ENCODE measurements at regions not wholly inside any gene's neighbourhood (a gene's known extent, or its start where the extent isn't known, plus 50 kb on each side); places are given as distances from the start of the nearest gene placed in this dataset.

DNA sequence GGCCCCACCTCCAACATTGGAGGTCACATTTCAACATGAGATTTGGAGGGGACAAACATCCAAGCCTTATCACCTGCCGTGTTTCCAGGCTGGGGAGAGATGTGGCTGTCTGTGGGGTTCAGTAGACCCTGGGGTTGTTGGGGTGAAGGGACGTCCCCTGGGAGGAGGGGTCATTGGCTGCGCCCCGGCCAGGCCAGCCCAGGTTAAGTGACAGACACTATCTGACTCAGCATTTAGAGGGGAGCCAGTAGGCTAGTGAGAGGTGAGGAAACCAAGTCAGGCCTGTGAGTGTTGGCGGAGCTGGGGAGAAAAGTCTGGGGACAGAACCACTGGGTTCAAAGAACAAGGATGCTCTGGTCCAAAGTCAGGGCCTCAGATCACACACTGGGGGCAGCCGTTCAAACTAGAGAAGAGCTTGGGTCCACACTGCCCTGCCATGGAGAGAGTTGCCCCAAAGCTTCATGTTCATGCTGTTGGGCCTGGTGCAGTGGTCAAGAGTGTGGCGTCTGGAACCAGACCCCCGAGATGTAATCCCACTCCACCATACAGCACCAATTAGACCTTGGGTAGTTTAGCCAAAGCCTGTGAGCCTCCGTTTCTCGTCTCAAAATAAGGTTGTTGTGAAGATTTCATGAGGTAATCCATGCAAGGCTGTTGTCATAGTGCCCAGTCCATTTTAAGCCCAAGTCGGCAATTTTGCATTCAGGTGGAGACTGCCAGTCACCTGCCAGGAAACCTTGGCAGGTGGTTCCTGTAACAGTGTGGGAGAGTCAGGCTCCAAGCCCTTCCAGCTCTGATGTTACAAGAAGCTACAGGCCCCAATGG, 1289.6 kb downstream of the TBC1D22A start:
- Histone ChIP-seq H3F3A (ENCODE audit: control insufficient read depth, insufficient read depth) (no peaks in the 10 kb centered on the region), H3K79me2 (ENCODE audit: control insufficient read depth, low read length) (no peaks in the 10 kb centered on the region), H3K9me2 (replicated peaks; ENCODE audit: control insufficient read depth, low read length) (no peaks in the 10 kb centered on the region), H3K9me3 (ENCODE audit: control insufficient read depth, insufficient read depth, low read length) (no peaks in the 10 kb centered on the region), H3K4me3 (ENCODE audit: low read length) (no peak overlapping the region), H3K4me1 (ENCODE audit: control insufficient read depth, low read length) (no peaks in the 10 kb centered on the region), H3K36me3 (ENCODE audit: control insufficient read depth, low read length) (no peaks in the 10 kb centered on the region), H3K4me2 (ENCODE audit: low read length) (no peak overlapping the region), H3K27me3 (ENCODE audit: control insufficient read depth, low read length) (no peaks in the 10 kb centered on the region), H4K20me1 (ENCODE audit: control insufficient read depth, insufficient read depth, low read depth, low read length) (no peaks in the 10 kb centered on the region), H3K27ac (ENCODE audit: low read depth, low read length) (no peak overlapping the region)
- TF ChIP-seq CTCF (IDR thresholded peaks at IDR 0.05; ENCODE audit: low read depth, low read length, poor library complexity, severe bottlenecking) (no peak), EZH2phosphoT487 (IDR thresholded peaks at IDR 0.05; ENCODE audit: borderline replicate concordance, low read length) (no peak)

DNA sequence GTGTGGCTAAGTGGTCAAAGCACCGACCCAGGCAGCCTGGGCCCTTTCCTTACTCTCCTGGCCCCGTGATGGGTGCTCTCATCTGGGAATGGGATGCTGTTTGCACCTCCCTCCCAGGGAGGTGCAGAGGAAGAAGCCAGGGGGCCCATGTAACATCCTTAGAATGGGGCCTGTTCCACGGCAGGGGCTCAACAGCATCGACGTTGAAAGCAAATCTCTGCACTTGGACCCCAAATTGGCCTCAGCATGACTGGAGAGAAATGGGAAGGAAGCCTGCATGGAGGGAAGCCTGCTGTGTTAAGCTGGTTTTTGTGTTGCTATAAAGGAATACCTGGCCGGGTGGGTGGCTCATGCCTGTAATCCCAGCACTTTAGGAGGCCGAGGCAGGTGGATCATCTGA, 1288.4 kb downstream of the TBC1D22A start:
- Histone ChIP-seq H3K4me2 (ENCODE audit: low read length) (no peak overlapping the region), H3K27ac (ENCODE audit: low read depth, low read length) (no peak overlapping the region), H3F3A (ENCODE audit: control insufficient read depth, insufficient read depth) (no peaks in the 10 kb centered on the region), H3K36me3 (ENCODE audit: control insufficient read depth, low read length) (no peaks in the 10 kb centered on the region), H3K27me3 (ENCODE audit: control insufficient read depth, low read length) (no peaks in the 10 kb centered on the region), H3K79me2 (ENCODE audit: control insufficient read depth, low read length) (no peaks in the 10 kb centered on the region), H3K4me1 (ENCODE audit: control insufficient read depth, low read length) (no peaks in the 10 kb centered on the region), H3K9me2 (replicated peaks; ENCODE audit: control insufficient read depth, low read length) (no peaks in the 10 kb centered on the region), H3K4me3 (ENCODE audit: low read length) (no peak overlapping the region), H3K9me3 (ENCODE audit: control insufficient read depth, insufficient read depth, low read length) (no peaks in the 10 kb centered on the region), H4K20me1 (ENCODE audit: control insufficient read depth, insufficient read depth, low read depth, low read length) (no peaks in the 10 kb centered on the region)
- TF ChIP-seq EZH2phosphoT487 (IDR thresholded peaks at IDR 0.05; ENCODE audit: borderline replicate concordance, low read length) (no peak), CTCF (IDR thresholded peaks at IDR 0.05; ENCODE audit: low read depth, low read length, poor library complexity, severe bottlenecking) (no peak)

- H3K27ac ChIP-seq (ENCODE audit: low read depth, low read length): no peak overlapping the region
- TF ChIP-seq EZH2phosphoT487 (IDR thresholded peaks at IDR 0.05; ENCODE audit: borderline replicate concordance, low read length): no peak
- no peak for TF ChIP-seq CTCF (IDR thresholded peaks at IDR 0.05; ENCODE audit: low read depth, low read length, poor library complexity, severe bottlenecking)
- no peaks in the 10 kb centered on the region for H3F3A ChIP-seq (ENCODE audit: control insufficient read depth, insufficient read depth)
- H3K4me3 ChIP-seq (ENCODE audit: low read length): no peak overlapping the region
- H3K79me2 ChIP-seq (ENCODE audit: control insufficient read depth, low read length): no peaks in the 10 kb centered on the region
- H3K4me1 ChIP-seq (ENCODE audit: control insufficient read depth, low read length): peaks cover 5% of the 10 kb centered on the region; the same call in 1 of the 2 replicates
- H4K20me1 ChIP-seq (ENCODE audit: control insufficient read depth, insufficient read depth, low read depth, low read length): no peaks in the 10 kb centered on the region
- H3K36me3 ChIP-seq (ENCODE audit: control insufficient read depth, low read length): no peaks in the 10 kb centered on the region
- no peaks in the 10 kb centered on the region for H3K9me3 ChIP-seq (ENCODE audit: control insufficient read depth, insufficient read depth, low read length)
- H3K4me2 ChIP-seq (ENCODE audit: low read length): no peak overlapping the region
- no peaks in the 10 kb centered on the region for H3K27me3 ChIP-seq (ENCODE audit: control insufficient read depth, low read length)
- no peaks in the 10 kb centered on the region for H3K9me2 ChIP-seq (replicated peaks; ENCODE audit: control insufficient read depth, low read length)
Observed at GRCh38 chr22:48049116-48049515, 1286.7 kb downstream of the TBC1D22A start.
